VCaP (cell line): ENCODE measurements at regions not wholly inside any gene's neighbourhood (a gene's known extent, or its start where the extent isn't known, plus 50 kb on each side); places are given as distances from the start of the nearest gene placed in this dataset.

ENCODE experiments used
- H3K27ac ChIP-seq: fragments of 450-650 bp; 2 replicates; pipeline ENCODE4 v1.5.1; 2017
- TF ChIP-seq, protein P1 (sequence below): fragments of 450-650 bp; conservative IDR thresholded peaks from 2 replicates; pipeline ENCODE4 v1.5.1; 2017; ENCODE audit warnings: mild to moderate bottlenecking, moderate library complexity

DNA sequence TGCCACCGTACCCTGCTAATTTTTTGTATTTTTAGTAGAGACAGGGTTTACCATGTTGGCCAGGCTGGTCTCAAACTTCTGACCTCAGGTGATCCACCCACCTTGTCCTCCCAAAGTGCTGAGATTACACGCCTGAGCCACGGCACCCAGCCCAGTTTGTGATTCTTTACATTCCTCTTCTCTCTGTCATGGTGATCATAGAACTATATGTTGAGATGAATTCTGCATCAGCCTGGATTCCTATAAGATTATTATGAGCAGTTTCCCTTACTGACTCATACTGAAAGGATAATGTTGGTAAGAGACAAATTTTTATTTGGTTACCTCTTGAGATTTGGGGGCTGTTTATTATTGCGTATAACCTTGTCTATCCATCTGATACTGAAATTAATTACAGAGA is 121.5 kb upstream of the CSNK1A1L start:
- TF ChIP-seq, protein P1, sequence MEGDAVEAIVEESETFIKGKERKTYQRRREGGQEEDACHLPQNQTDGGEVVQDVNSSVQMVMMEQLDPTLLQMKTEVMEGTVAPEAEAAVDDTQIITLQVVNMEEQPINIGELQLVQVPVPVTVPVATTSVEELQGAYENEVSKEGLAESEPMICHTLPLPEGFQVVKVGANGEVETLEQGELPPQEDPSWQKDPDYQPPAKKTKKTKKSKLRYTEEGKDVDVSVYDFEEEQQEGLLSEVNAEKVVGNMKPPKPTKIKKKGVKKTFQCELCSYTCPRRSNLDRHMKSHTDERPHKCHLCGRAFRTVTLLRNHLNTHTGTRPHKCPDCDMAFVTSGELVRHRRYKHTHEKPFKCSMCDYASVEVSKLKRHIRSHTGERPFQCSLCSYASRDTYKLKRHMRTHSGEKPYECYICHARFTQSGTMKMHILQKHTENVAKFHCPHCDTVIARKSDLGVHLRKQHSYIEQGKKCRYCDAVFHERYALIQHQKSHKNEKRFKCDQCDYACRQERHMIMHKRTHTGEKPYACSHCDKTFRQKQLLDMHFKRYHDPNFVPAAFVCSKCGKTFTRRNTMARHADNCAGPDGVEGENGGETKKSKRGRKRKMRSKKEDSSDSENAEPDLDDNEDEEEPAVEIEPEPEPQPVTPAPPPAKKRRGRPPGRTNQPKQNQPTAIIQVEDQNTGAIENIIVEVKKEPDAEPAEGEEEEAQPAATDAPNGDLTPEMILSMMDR: no peak
- H3K27ac ChIP-seq: no peak overlapping the region

DNA sequence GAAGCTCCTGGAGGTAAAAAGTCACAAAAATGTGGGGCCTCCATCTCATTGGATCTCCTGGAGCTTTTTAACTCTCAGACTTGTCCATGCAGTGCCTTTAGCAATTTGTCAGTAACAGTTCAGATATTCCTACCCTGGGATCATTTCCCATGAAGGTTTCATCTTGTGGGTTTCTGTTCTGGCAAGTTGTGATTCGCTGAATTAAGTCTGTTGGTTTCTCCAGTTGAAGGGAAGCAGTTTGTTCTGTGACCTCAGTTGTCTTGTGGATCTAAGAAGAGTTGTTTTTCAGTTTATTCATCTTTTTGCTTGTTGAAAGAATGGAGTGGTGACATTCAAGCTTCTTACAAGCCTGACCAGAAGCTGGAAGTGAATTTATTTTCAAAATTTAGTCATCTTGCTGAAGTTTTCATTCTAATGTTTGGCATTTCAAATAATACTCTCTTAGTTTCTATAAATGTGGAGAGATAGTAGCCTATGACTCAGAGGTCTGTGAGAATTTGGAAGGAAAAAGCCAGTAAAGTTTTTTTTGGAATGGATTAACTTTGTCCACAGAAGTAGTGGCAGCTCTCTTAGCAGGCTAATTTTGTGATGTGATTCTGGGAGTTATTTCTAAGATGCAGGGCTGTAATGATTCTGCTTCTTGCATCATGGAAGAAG is 120.1 kb upstream of the CSNK1A1L start:
- TF ChIP-seq, protein P1: no peak
- H3K27ac ChIP-seq: no peak overlapping the region

DNA sequence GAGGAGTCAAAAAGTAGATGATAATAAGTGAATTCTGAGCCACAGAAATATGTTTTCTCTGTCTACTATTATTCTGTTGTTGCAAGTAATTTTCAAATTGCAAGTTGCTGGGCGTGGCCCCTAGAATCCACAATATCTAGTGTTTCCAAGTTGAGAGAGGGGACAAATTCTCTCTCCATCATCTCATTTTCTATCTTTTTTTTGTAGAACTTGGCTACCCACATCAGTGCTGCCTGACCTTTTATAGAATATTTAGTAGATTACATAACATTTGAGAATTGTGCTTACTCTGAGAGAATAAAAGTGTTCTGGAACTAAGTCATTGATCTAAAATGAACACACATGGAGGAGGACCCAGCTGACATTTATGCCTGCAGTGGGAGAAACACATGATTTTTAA is 110.9 kb upstream of the CSNK1A1L start:
- TF ChIP-seq, protein P1: no peak
- H3K27ac ChIP-seq: no peak overlapping the region

DNA sequence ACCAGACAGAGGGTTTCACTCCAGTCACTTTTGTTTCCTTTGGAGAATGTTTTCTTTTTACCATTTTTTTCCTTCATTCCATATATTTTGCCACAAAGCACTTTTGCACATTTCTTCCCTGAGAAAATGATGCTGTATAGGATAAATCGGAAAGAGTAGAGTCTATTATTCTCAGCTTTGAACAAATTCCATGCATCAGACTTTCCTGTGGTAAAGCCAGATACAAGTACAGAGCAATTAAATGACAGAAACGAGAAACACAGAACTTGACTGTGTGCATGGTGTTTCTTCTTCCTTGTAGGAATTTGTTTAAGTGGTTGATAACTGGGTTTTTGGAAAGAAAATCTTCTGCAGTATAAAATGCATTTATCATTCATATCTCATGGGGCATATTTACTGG is 107.4 kb upstream of the CSNK1A1L start:
- no peak overlapping the region for H3K27ac ChIP-seq
- TF ChIP-seq, protein P1: no peak

DNA sequence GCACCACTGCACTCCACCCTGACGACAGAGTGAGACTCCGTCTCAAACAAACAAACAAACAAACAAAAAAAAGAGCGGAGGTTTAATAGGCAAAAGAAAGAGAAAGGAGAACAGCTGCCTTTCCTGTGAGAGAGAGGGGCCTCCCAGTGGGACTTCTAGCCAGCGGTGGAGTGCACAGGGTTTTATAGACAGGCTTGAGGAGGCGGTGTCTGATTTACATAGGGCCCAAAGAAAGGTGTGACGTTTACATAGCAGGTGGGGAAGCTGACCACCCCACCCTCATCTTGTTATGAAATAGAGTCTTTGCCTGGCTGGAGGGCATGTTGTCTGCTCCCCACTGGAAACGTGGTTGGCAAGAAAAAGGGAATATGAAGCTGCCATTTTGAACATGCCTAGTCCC is 106.0 kb upstream of the CSNK1A1L start:
- TF ChIP-seq, protein P1: no peak
- H3K27ac ChIP-seq: no peak overlapping the region

DNA sequence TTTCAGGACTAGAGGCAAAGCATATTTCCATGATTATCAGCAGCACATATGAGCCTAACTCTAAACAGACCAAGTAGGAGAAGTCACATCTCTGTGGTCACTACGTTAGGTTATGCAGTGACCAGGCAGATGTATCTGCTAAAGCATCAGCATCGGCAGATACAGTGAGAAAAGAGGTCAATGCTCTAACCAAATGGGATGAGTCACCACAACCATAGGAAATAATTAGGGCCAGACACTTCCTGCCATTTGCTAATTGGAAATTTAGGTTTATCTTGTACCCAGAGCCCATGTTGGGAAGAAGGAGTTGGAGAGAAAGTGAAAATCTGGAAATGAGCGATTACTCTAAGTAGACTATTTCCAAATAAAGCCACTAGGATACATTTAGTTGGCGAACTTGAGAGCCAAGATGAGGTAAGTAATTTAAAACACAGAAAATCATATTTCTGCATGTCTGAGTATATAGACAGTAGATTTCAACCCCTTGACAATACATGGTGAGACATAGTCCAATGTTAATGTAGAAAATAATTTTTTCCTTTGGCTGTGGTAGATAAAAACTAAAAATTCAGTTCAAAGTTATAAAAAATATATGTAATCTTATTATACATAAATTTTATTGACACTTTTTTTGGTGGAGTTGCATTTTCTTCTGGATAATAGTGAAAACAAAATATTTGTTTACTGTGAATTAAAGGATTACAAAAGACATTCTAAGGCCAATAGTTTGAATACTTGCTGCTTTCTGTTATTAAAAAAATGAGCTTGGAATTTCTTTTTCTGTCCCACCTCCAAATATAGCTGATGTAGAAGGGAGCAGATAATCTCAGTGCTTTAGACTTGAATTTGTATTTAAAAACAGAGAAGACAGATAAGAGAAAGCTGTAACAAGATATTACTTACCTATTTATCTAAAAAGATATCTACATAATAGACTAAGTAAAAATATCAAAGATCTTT is 104.4 kb upstream of the CSNK1A1L start:
- TF ChIP-seq, protein P1: no peak
- no peak overlapping the region for H3K27ac ChIP-seq

DNA sequence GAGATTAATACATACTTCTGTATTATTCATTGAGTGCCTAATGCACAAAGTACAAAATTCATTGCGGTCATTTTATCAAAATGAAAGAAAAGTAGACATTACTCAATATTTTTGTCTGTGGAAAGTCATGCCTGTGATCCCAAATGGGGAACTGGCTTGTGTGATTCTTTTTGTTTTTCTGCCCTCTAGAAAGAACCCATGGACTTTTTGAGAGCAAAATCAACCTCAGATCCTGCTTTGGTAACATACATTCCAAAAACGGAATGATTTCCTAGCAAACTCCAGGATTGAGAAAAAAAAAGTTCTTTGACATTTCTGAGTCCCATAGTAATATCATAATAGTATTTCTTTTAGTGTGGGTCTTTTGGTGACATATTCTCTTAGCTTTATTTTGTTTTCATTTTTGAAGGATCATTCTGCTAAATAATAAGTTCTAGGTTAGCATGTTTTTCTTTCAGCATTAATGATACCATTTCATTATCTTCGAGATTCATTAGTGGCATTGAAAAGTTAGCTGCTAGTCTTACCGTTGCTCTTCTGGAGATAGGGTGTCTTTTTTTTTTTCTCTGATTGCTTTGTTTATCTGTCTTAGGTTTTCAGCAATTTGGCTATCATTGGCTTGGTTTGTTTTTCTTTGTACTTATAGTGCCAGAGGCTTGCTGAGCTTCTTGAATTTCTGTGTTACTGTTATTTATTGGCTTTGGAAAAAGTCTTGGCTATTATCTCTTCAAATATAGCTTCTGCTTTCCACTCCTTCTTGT is 102.4 kb upstream of the CSNK1A1L start:
- TF ChIP-seq, protein P1: no peak
- no peak overlapping the region for H3K27ac ChIP-seq
